NT2/D1 (cell line): ENCODE measurements at regions not wholly inside any gene's neighbourhood (a gene's known extent, or its start where the extent isn't known, plus 50 kb on each side); places are given as distances from the start of the nearest gene placed in this dataset.

Experiments
- SUZ12 ChIP-seq: IDR thresholded peaks from 2 replicates; pipeline ENCODE4 v1.6.1; 2011; ENCODE audit not compliant: insufficient read length, insufficient read depth; ENCODE audit errors: extremely low read depth
- YY1 ChIP-seq: IDR thresholded peaks from 2 replicates; pipeline ENCODE4 v1.6.1; 2011; ENCODE audit not compliant: insufficient read length, insufficient read depth
- ZNF274 ChIP-seq: IDR thresholded peaks from 2 replicates; pipeline ENCODE4 v1.6.1; 2011; ENCODE audit warnings: mild to moderate bottlenecking, low read depth, low read length

DNA sequence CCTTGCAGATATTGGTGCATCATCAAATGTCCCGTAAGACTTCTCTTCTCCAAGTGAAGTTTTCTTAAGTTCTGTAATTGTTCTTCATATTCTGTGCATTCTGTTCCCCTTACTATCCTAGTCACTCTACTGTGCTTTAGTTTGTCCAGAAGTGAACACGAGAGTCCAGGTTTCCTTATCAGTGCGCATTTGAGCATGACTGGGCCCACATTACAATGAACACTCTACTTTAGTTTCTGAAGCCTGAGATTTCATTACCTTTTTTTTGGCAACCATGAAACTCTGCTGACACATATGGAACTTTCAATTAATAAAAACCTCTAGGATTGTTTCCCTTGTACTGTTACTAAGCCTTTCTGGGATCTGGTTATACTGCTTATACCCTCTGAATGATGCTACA, 270.0 kb downstream of the KCNRG start:
- TF ChIP-seq ZNF274 (no peak), SUZ12 (no peak), YY1 (no peak)
